ENCODE measurements at regions not wholly inside any gene's neighbourhood (a gene's known extent, or its start where the extent isn't known, plus 50 kb on each side); places are given as distances from the start of the nearest gene placed in this dataset.

GRCh38 chr3:22364851-22365250 is 613.8 kb upstream of the ZNF385D start:
- Mint-ChIP-seq H3K27ac (no peak overlapping the region), H3K4me3 (no peak overlapping the region), H3K9me3 (no peaks in the 10 kb centered on the region), H3K4me1 (ENCODE audit: unreplicated experiment) (no peaks in the 10 kb centered on the region), H3K27me3 (peaks cover 20% of the 10 kb centered on the region), H3K36me3 (no peaks in the 10 kb centered on the region)
- DNase-seq (ENCODE audit: extremely low spot score, unreplicated experiment): no peak
- no peak for TF ChIP-seq CTCF (conservative IDR thresholded peaks at IDR 0.05)

- no peak for TF ChIP-seq CTCF (conservative IDR thresholded peaks at IDR 0.05)
- H3K27me3 Mint-ChIP-seq: peaks cover 38% of the 10 kb centered on the region
- no peaks in the 10 kb centered on the region for H3K36me3 Mint-ChIP-seq
- no peak overlapping the region for H3K27ac Mint-ChIP-seq
- H3K9me3 Mint-ChIP-seq: no peaks in the 10 kb centered on the region
- no peak for DNase-seq (ENCODE audit: extremely low spot score, unreplicated experiment)
- H3K4me3 Mint-ChIP-seq: no peak overlapping the region
- no peaks in the 10 kb centered on the region for H3K4me1 Mint-ChIP-seq (ENCODE audit: unreplicated experiment)
Observed at GRCh38 chr3:22366781-22367180, 615.8 kb upstream of the ZNF385D start.

GRCh38 chr3:22371036-22371435 is 620.0 kb upstream of the ZNF385D start:
- no peak for TF ChIP-seq CTCF (conservative IDR thresholded peaks at IDR 0.05)
- H3K27ac Mint-ChIP-seq: no peak overlapping the region
- H3K9me3 Mint-ChIP-seq: no peaks in the 10 kb centered on the region
- no peak for DNase-seq (ENCODE audit: extremely low spot score, unreplicated experiment)
- peaks cover 66% of the 10 kb centered on the region for H3K27me3 Mint-ChIP-seq
- no peaks in the 10 kb centered on the region for H3K36me3 Mint-ChIP-seq
- H3K4me3 Mint-ChIP-seq: peak overlapping the region; percentile 86
- H3K4me1 Mint-ChIP-seq (ENCODE audit: unreplicated experiment): peaks cover 7% of the 10 kb centered on the region

- no peak for TF ChIP-seq CTCF (conservative IDR thresholded peaks at IDR 0.05)
Observed at GRCh38 chr3:22371607-22372291, 620.7 kb upstream of the ZNF385D start.

GRCh38 chr3:22372292-22373062 is 621.5 kb upstream of the ZNF385D start:
- DNase-seq (ENCODE audit: extremely low spot score, unreplicated experiment): peak; percentile 71
- Mint-ChIP-seq H3K4me3 (peak overlapping the region; percentile 86), H3K4me1 (ENCODE audit: unreplicated experiment) (peaks cover 7% of the 10 kb centered on the region), H3K36me3 (no peaks in the 10 kb centered on the region), H3K27me3 (peaks cover 75% of the 10 kb centered on the region), H3K9me3 (no peaks in the 10 kb centered on the region), H3K27ac (no peak overlapping the region)
- TF ChIP-seq CTCF (conservative IDR thresholded peaks at IDR 0.05): no peak

More at GRCh38 chr3:22371607-22372291, 620.7 kb upstream of the ZNF385D start:
- H3K27me3 Mint-ChIP-seq: peaks cover 70% of the 10 kb centered on the region
- H3K9me3 Mint-ChIP-seq: no peaks in the 10 kb centered on the region
- peak overlapping the region; percentile 86 for H3K4me3 Mint-ChIP-seq
- DNase-seq (ENCODE audit: extremely low spot score, unreplicated experiment): peak; percentile 68
- H3K27ac Mint-ChIP-seq: no peak overlapping the region
- no peaks in the 10 kb centered on the region for H3K36me3 Mint-ChIP-seq
- peaks cover 7% of the 10 kb centered on the region for H3K4me1 Mint-ChIP-seq (ENCODE audit: unreplicated experiment)
